GM23338 (cell line): ENCODE measurements at regions not wholly inside any gene's neighbourhood (a gene's known extent, or its start where the extent isn't known, plus 50 kb on each side); places are given as distances from the start of the nearest gene placed in this dataset.

Experiments used
- CTCF ChIP-seq, 2 experiments: fragments of 200-600 bp in 1 of 2; sonication (generic) in 1 of 2; conservative IDR thresholded peaks; 2 replicates each; pipeline versions ENCODE4 v1.5.1 to v1.6.1; 2016 to 2017; ENCODE audit warnings: antibody characterized with exemption in 2 of 2, low read depth in 2 of 2, mild to moderate bottlenecking in 2 of 2, moderate library complexity in 1 of 2
- ETS1 ChIP-seq: IDR thresholded peaks from 2 replicates; pipeline ENCODE4 v1.6.1; 2016; ENCODE audit warnings: antibody characterized with exemption
- EZH2 ChIP-seq: fragments of 200-600 bp; sonication (generic); IDR thresholded peaks from one replicate; pipeline ENCODE4 v1.8.0; 2017; ENCODE audit warnings: antibody characterized with exemption, mild to moderate bottlenecking, low read depth; ENCODE audit not compliant: unreplicated experiment
- EZH2phosphoT487 ChIP-seq: fragments of 200-600 bp; sonication (generic); IDR thresholded peaks from one replicate; pipeline ENCODE4 v1.8.1; 2018; ENCODE audit warnings: antibody characterized with exemption; ENCODE audit not compliant: unreplicated experiment
- POLR2AphosphoS5 ChIP-seq: IDR thresholded peaks from 2 replicates; pipeline ENCODE4 v1.6.1; 2016; ENCODE audit warnings: antibody characterized with exemption, low read depth
- STAT1 ChIP-seq: IDR thresholded peaks from one replicate; pipeline ENCODE4 v1.6.1; 2016; ENCODE audit warnings: antibody characterized with exemption; ENCODE audit not compliant: unreplicated experiment

- no peak for TF ChIP-seq CTCF (conservative IDR thresholded peaks at IDR 0.05; ENCODE audit: low read depth in 2 of 2)
- TF ChIP-seq EZH2, result no peak
- no peak for TF ChIP-seq POLR2AphosphoS5
- no peak for TF ChIP-seq ETS1
- TF ChIP-seq EZH2phosphoT487, result no peak
- TF ChIP-seq STAT1, result no peak
Observed at GRCh38 chr6:147099974-147100373, 104.2 kb upstream of the STXBP5 start.
